H1 (cell line): ENCODE measurements at regions not wholly inside any gene's neighbourhood (a gene's known extent, or its start where the extent isn't known, plus 50 kb on each side); places are given as distances from the start of the nearest gene placed in this dataset.

ENCODE experiments used
- CTCF ChIA-PET: fragments of 300-600 bp; sonication (Branson Sonifier 250); formaldehyde crosslinking; loops from one replicate; lab custom pipeline; 2021; ENCODE audit not compliant: partially characterized antibody; lab: Charles Lee
- POLR2A ChIA-PET: fragments of 300-600 bp; sonication (Branson Sonifier 250); formaldehyde crosslinking; loops from one replicate; lab custom pipeline; 2021; ENCODE audit warnings: inconsistent platforms; ENCODE audit not compliant: partially characterized antibody; lab: Charles Lee
- DNase-seq, 2 experiments: peaks; one replicate each; pipeline versions ENCODE4 v3.0.0 to v3.0.0-alpha.2; 2010 to 2022; ENCODE audit warnings: low spot score in 2 of 2, low read depth in 1 of 2, mixed read lengths in 1 of 2
- FAIRE-seq: peaks from 2 replicates; lab custom pipeline; 2011; peaks lifted over from hg19 to GRCh38; lab: Jason Lieb, UNC
- H2AFZ ChIP-seq: 2 replicates; pipeline ENCODE4 v1.8.1; 2012; ENCODE audit warnings: low read length, inconsistent platforms
- H2AK5ac ChIP-seq: 2 replicates; pipeline ENCODE4 v1.6.1; 2013; ENCODE audit warnings: low read depth, low read length
- H2BK120ac ChIP-seq: replicated peaks from 2 replicates; pipeline ENCODE3; 2013; ENCODE audit warnings: low read depth, low read length, inconsistent platforms
- H2BK12ac ChIP-seq: 2 replicates; pipeline ENCODE4 v1.6.1; 2013; ENCODE audit warnings: low read depth, low read length
- H2BK15ac ChIP-seq: 2 replicates; pipeline ENCODE4 v1.6.1; 2013; ENCODE audit warnings: low read length
- H2BK20ac ChIP-seq: 2 replicates; pipeline ENCODE4 v1.6.1; 2013; ENCODE audit warnings: low read length
- H2BK5ac ChIP-seq: 2 replicates; pipeline ENCODE4 v1.6.1; 2013; ENCODE audit warnings: low read depth, low read length
- H3K14ac ChIP-seq: 2 replicates; pipeline ENCODE4 v1.6.1; 2013; ENCODE audit warnings: inconsistent platforms; ENCODE audit not compliant: insufficient read length
- H3K18ac ChIP-seq: 2 replicates; pipeline ENCODE4 v1.6.1; 2013; ENCODE audit warnings: low read length; ENCODE audit errors: extremely low read depth
- H3K23ac ChIP-seq: 2 replicates; pipeline ENCODE4 v1.6.1; 2013; ENCODE audit warnings: inconsistent platforms; ENCODE audit not compliant: insufficient read length
- H3K23me2 ChIP-seq: 2 replicates; pipeline ENCODE4 v1.6.1; 2013; ENCODE audit warnings: low read depth, low read length
- H3K27ac ChIP-seq: 2 replicates; pipeline ENCODE4 v1.6.1; 2011; ENCODE audit warnings: low read depth, low read length, inconsistent platforms
- H3K27me3 ChIP-seq, 4 experiments: replicated peaks in 1 of 4; 1 replicate in 1 of 4; 2 replicates in 3 of 4; pipeline versions ENCODE4 v1.6.1 to v1.8.1; 2011 to 2013; ENCODE audit warnings: low read length in 3 of 4, mild to moderate bottlenecking in 3 of 4, inconsistent platforms in 2 of 4, mixed read lengths in 2 of 4, moderate library complexity in 1 of 4; ENCODE audit not compliant: control insufficient read depth in 3 of 4, insufficient read depth in 3 of 4; ENCODE audit errors: extremely low read depth in 1 of 4
- H3K36me3 ChIP-seq, 4 experiments: 2 replicates each; pipeline versions ENCODE4 v1.6.1 to v1.8.1; 2011 to 2013; ENCODE audit warnings: mild to moderate bottlenecking in 4 of 4, low read length in 3 of 4, moderate library complexity in 2 of 4, control low read depth in 1 of 4, inconsistent platforms in 1 of 4; ENCODE audit not compliant: insufficient read depth in 4 of 4, control insufficient read depth in 2 of 4
- H3K4ac ChIP-seq: replicated peaks from 2 replicates; pipeline ENCODE3; 2013; ENCODE audit warnings: low read length, low read depth, mixed read lengths, inconsistent platforms; ENCODE audit not compliant: insufficient read length
- H3K4me1 ChIP-seq, 4 experiments: replicated peaks in 1 of 4; 1 replicate in 1 of 4; 2 replicates in 3 of 4; pipeline versions ENCODE4 v1.6.1 to v1.8.1; 2011 to 2013; ENCODE audit warnings: low read length in 3 of 4, inconsistent platforms in 2 of 4, mixed read lengths in 1 of 4; ENCODE audit not compliant: insufficient read depth in 4 of 4, control insufficient read depth in 3 of 4
- H3K4me2 ChIP-seq, 2 experiments: 2 replicates each; pipeline versions ENCODE4 v1.6.1 to v1.8.1; 2011 to 2013; ENCODE audit warnings: low read depth in 2 of 2, low read length in 2 of 2, control low read depth in 1 of 2, inconsistent platforms in 1 of 2, mild to moderate bottlenecking in 1 of 2; ENCODE audit not compliant: insufficient read depth in 1 of 2
- H3K4me3 ChIP-seq, 4 experiments: fragments of 200-600, 300-600 bp in 1 of 4; sonication (generic), shearing (Covaris generic), sonication (Bioruptor Twin) in 1 of 4; 2 replicates each; pipeline versions ENCODE4 v1.5.1 to v1.8.1; 2011 to 2016; ENCODE audit warnings: low read length in 4 of 4, low read depth in 3 of 4, control low read depth in 2 of 4, inconsistent platforms in 2 of 4, mild to moderate bottlenecking in 2 of 4, mixed read lengths in 1 of 4, moderate library complexity in 1 of 4; ENCODE audit not compliant: insufficient read depth in 2 of 4; ENCODE audit errors: extremely low read depth in 1 of 4
- H3K56ac ChIP-seq: replicated peaks from 2 replicates; pipeline ENCODE3; 2013; ENCODE audit warnings: low read depth, mild to moderate bottlenecking, mixed read lengths, low read length, inconsistent platforms; ENCODE audit not compliant: insufficient read length
- H3K79me1 ChIP-seq: 2 replicates; pipeline ENCODE4 v1.6.1; 2013; ENCODE audit warnings: low read depth, low read length, control low read depth
- H3K79me2 ChIP-seq, 2 experiments: 2 replicates each; pipeline versions ENCODE4 v1.6.1 to v1.8.1; 2012 to 2013; ENCODE audit warnings: low read length in 2 of 2, mild to moderate bottlenecking in 2 of 2, inconsistent platforms in 1 of 2; ENCODE audit not compliant: insufficient read depth in 2 of 2, control insufficient read depth in 1 of 2
- H3K9ac ChIP-seq, 4 experiments: replicated peaks in 1 of 4; 1 replicate in 1 of 4; 2 replicates in 3 of 4; pipeline versions ENCODE4 v1.6.1 to v1.8.1; 2011 to 2013; ENCODE audit warnings: low read depth in 3 of 4, low read length in 3 of 4, control low read depth in 2 of 4, mild to moderate bottlenecking in 2 of 4, moderate library complexity in 2 of 4, inconsistent platforms in 1 of 4; ENCODE audit errors: extremely low read depth in 1 of 4
- H3K9me3 ChIP-seq, 2 experiments: 2 replicates each; pipeline versions ENCODE4 v1.6.1 to v1.8.1; 2012 to 2013; ENCODE audit warnings: mild to moderate bottlenecking in 2 of 2, moderate library complexity in 2 of 2, control low read depth in 1 of 2, inconsistent platforms in 1 of 2, low read depth in 1 of 2, low read length in 1 of 2, mixed read lengths in 1 of 2; ENCODE audit not compliant: insufficient read depth in 2 of 2
- H4K20me1 ChIP-seq, 2 experiments: replicated peaks in 1 of 2; 2 replicates each; pipeline versions ENCODE3 to v1.8.1; 2011 to 2013; ENCODE audit warnings: inconsistent platforms in 2 of 2, low read length in 2 of 2, mild to moderate bottlenecking in 1 of 2; ENCODE audit not compliant: insufficient read depth in 2 of 2, control insufficient read depth in 1 of 2
- H4K5ac ChIP-seq: 2 replicates; pipeline ENCODE4 v1.6.1; 2013; ENCODE audit warnings: low read length, low read depth, mixed read lengths, inconsistent platforms; ENCODE audit not compliant: insufficient read length
- H4K8ac ChIP-seq: 2 replicates; pipeline ENCODE4 v1.8.0; 2013; ENCODE audit warnings: mild to moderate bottlenecking, moderate library complexity, low read length, inconsistent platforms; ENCODE audit not compliant: insufficient read depth; ENCODE audit errors: extremely low read depth
- H4K91ac ChIP-seq: replicated peaks from 2 replicates; pipeline ENCODE3; 2013; ENCODE audit warnings: low read length, mixed read lengths, inconsistent platforms; ENCODE audit not compliant: insufficient read length
- BRCA1 ChIP-seq: IDR thresholded peaks from 2 replicates; pipeline ENCODE4 v1.6.1; 2012; ENCODE audit warnings: low read depth, low read length, improper control_type of control experiment
- CHD1 ChIP-seq: IDR thresholded peaks from 2 replicates; pipeline ENCODE4 v1.6.1; 2012; ENCODE audit warnings: low read depth, low read length, improper control_type of control experiment
- EGR1 ChIP-seq: IDR thresholded peaks from 2 replicates; pipeline ENCODE4 v1.6.1; 2011; ENCODE audit warnings: low read depth, low read length, borderline replicate concordance
- EZH2 ChIP-seq: fragments of 200-600 bp; sonication (generic); IDR thresholded peaks from 2 replicates; pipeline ENCODE4 v1.7.1; 2012; ENCODE audit warnings: low read depth, mild to moderate bottlenecking, moderate library complexity, low read length, inconsistent platforms; ENCODE audit not compliant: severe bottlenecking
- JUND ChIP-seq: IDR thresholded peaks from 2 replicates; pipeline ENCODE4 v1.6.1; 2011; ENCODE audit warnings: mild to moderate bottlenecking, improper control_type of control experiment, low read length
- KDM5A ChIP-seq: fragments of 200-600 bp; IDR thresholded peaks from 2 replicates; pipeline ENCODE4 v1.7.1; 2012; ENCODE audit warnings: mild to moderate bottlenecking, low read length, inconsistent platforms, mixed read lengths
- NRF1 ChIP-seq: IDR thresholded peaks from 2 replicates; pipeline ENCODE4 v1.6.1; 2011; ENCODE audit warnings: mild to moderate bottlenecking, low read depth, low read length, improper control_type of control experiment
- POU5F1 ChIP-seq: IDR thresholded peaks from 2 replicates; pipeline ENCODE4 v1.6.1; 2011; ENCODE audit warnings: low read depth, mild to moderate bottlenecking, low read length, moderate library complexity
- RXRA ChIP-seq: IDR thresholded peaks from 2 replicates; pipeline ENCODE4 v1.6.1; 2011; ENCODE audit warnings: low read depth, mild to moderate bottlenecking, low read length, moderate library complexity; ENCODE audit not compliant: insufficient read depth
- SIN3A ChIP-seq, 2 experiments: IDR thresholded peaks in 1 of 2; conservative IDR thresholded peaks in 1 of 2; 2 replicates each; pipeline ENCODE4 v1.6.1; 2011 to 2012; ENCODE audit warnings: low read length in 2 of 2, improper control_type of control experiment in 1 of 2, low read depth in 1 of 2, mild to moderate bottlenecking in 1 of 2
- SP1 ChIP-seq: IDR thresholded peaks from 2 replicates; pipeline ENCODE4 v1.6.1; 2011; ENCODE audit warnings: low read depth, low read length
- SRF ChIP-seq: IDR thresholded peaks from 2 replicates; pipeline ENCODE4 v1.6.1; 2011; ENCODE audit warnings: mild to moderate bottlenecking, low read depth, low read length, moderate library complexity
- TAF1 ChIP-seq: IDR thresholded peaks from 2 replicates; pipeline ENCODE4 v1.6.1; 2011; ENCODE audit warnings: mild to moderate bottlenecking, low read depth, low read length
- TAF7 ChIP-seq: optimal IDR thresholded peaks from 2 replicates; pipeline ENCODE3; 2011; ENCODE audit warnings: low read depth, mild to moderate bottlenecking, inconsistent platforms, low read length, moderate library complexity, borderline replicate concordance
- TBP ChIP-seq: IDR thresholded peaks from 2 replicates; pipeline ENCODE4 v1.6.1; 2011; ENCODE audit warnings: low read depth, low read length, improper control_type of control experiment
- WGBS, 2 experiments: shearing (Covaris generic) in 1 of 2; methylation state at CpG; one replicate each; pipeline versions ENCODE4 v1.1.6 to v1.1.7; 2013 to 2015; ENCODE audit warnings: low lambda C conversion rate in 2 of 2, mixed read lengths in 2 of 2, inconsistent platforms in 1 of 2, low coverage in 1 of 2, missing lambda C conversion rate in 1 of 2; ENCODE audit not compliant: insufficient replicate concordance in 2 of 2, insufficient coverage in 1 of 2, insufficient read length in 1 of 2; ENCODE audit errors: extremely low coverage in 1 of 2, missing lambda C conversion rate in 1 of 2; 5-methylcytosine and 5-hydroxymethylcytosine counted together
- TF ChIP-seq, protein P1 (sequence below): IDR thresholded peaks from 2 replicates; pipeline ENCODE4 v1.6.1; 2011; ENCODE audit warnings: low read depth, mild to moderate bottlenecking, low read length; ENCODE audit not compliant: insufficient read depth

DNA sequence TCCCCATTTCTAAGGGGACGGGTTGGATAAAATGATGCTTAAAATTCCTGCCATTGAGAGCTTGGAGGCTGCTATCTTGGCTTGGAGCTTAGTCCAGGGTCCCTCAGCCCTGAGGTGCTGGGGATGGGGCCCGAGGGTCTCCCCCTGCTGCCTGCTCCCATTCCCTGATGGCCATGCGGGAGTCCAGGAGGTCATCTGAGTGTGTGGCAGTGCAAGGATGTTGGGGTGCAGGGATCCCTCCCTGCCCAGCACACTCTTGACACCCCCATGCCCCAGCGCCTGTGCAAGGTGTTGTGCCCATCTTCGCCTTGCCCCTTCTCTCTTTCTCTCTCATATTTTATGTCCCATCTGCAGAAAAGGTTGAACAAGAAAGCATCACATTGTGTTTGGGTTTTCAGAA is 90.4 kb downstream of the IRF8 start:
- no peak overlapping the region for H2AK5ac ChIP-seq
- H3K4me2 ChIP-seq, result no peak overlapping the region
- H3K18ac ChIP-seq, result no peak overlapping the region
- no peak overlapping the region for H2BK15ac ChIP-seq
- no peak overlapping the region for H4K8ac ChIP-seq
- H2BK12ac ChIP-seq, result no peak overlapping the region
- H3K27ac ChIP-seq, result no peak overlapping the region
- H3K14ac ChIP-seq, result no peak overlapping the region
- no peaks in the 10 kb centered on the region for H3K79me1 ChIP-seq
- no peak overlapping the region for H3K4ac ChIP-seq
- no peak overlapping the region for H3K23ac ChIP-seq
- H2BK5ac ChIP-seq, result no peak overlapping the region
- no peaks in the 10 kb centered on the region for H3K79me2 ChIP-seq
- H4K20me1 ChIP-seq, result no peaks in the 10 kb centered on the region
- FAIRE-seq, result no peak
- H3K4me1 ChIP-seq, result no peaks in the 10 kb centered on the region; a peak in 1 of 7 replicates
- H4K91ac ChIP-seq, result no peak overlapping the region
- ChIA-PET CTCF (interaction anchor here (0.8 to 18.2 kb wide), 11 partner anchors 9 to 176 kb away, joined by 3 to 319 read pairs (median 4); no protein-coding TSS in a partner anchor), POLR2A (no interaction called here)
- H4K5ac ChIP-seq, result no peak overlapping the region
- H2BK20ac ChIP-seq, result no peak overlapping the region
- no peaks in the 10 kb centered on the region for H3K27me3 ChIP-seq
- no peak overlapping the region for H2AFZ ChIP-seq
- H2BK120ac ChIP-seq, result no peak overlapping the region
- no peaks in the 10 kb centered on the region for H3K36me3 ChIP-seq
- no peak overlapping the region for H3K56ac ChIP-seq
- 90% methylated on average over 5 of the region's 5 CpGs; no CpG with 5 or more reads in 1 of the 2 experiments for WGBS, 2 experiments
- H3K9me3 ChIP-seq, result no peaks in the 10 kb centered on the region
- H3K9ac ChIP-seq, result no peak overlapping the region
- DNase-seq, result no peak
- H3K23me2 ChIP-seq, result no peaks in the 10 kb centered on the region
- H3K4me3 ChIP-seq, result no peak overlapping the region
- TF ChIP-seq BRCA1 (no peak), NRF1 (no peak), TAF7 (no peak), KDM5A (no peak), RXRA (no peak), EGR1 (no peak), EZH2 (no peak), CHD1 (no peak), SIN3A (conservative IDR thresholded peaks at IDR 0.05 in 1 of 2, IDR thresholded peaks at IDR 0.05 in 1 of 2; ENCODE audit: low read depth in 1 of 2, low read length in 2 of 2) (no peak), SRF (no peak), JUND (no peak), SP1 (no peak), POU5F1 (no peak), TBP (no peak), TAF1 (no peak)
- TF ChIP-seq, protein P1, sequence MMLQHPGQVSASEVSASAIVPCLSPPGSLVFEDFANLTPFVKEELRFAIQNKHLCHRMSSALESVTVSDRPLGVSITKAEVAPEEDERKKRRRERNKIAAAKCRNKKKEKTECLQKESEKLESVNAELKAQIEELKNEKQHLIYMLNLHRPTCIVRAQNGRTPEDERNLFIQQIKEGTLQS, result no peak
